HepG2 (cell line): ENCODE measurements at regions not wholly inside any gene's neighbourhood (a gene's known extent, or its start where the extent isn't known, plus 50 kb on each side); places are given as distances from the start of the nearest gene placed in this dataset.
A peak's percentile ranks its signal among the peaks of the same experiment; 100 is the strongest.

ENCODE experiments used
- ATAC-seq: fragments of 200-7000 bp; cut with Tn5 transposase; 3 replicates; pipeline ENCODE4 v1.9.1; 2020; ENCODE audit warnings: mild to moderate bottlenecking, moderate library complexity
- BruUV-seq: library from RNA; stranded (reverse); fragments of 400-500 nt; replicated peaks from 2 replicates; lab custom pipeline; 2021; lab: Mats Ljungman, UMichigan
- CTCF ChIA-PET: fragments of 300-600 bp; formaldehyde crosslinking; extraction: SDS; loops from one replicate; lab custom pipeline; 2021; ENCODE audit warnings: low total read pairs, inconsistent platforms, low intra/inter-chr PET ratio; lab: Yijun Ruan, JAX
- POLR2A ChIA-PET: fragments of 350-600 bp; sonication (Branson Sonifier 250); formaldehyde crosslinking; loops from one replicate; lab custom pipeline; 2020; ENCODE audit warnings: antibody characterized with exemption, inconsistent platforms; lab: Yijun Ruan, JAX
- DNase-seq: peaks from one replicate; pipeline ENCODE4 v3.0.0-alpha.2; 2015; ENCODE audit warnings: low spot score
- FAIRE-seq: peaks from 3 replicates; lab custom pipeline; 2011; peaks lifted over from hg19 to GRCh38; lab: Jason Lieb, UNC
- H2AFZ ChIP-seq: one replicate; pipeline ENCODE4 v1.6.1; 2011; ENCODE audit warnings: low read length, inconsistent platforms
- H3K27ac ChIP-seq: fragments of 300-600 bp; 3 replicates; pipeline ENCODE4 v1.8.0; 2011; ENCODE audit warnings: mixed run types, mild to moderate bottlenecking, mixed read lengths, low read length, inconsistent platforms; ENCODE audit not compliant: insufficient read depth; ENCODE audit errors: extremely low read length
- H3K27me3 ChIP-seq, 2 experiments: fragments of 200-600 bp in 1 of 2; 2 replicates in 1 of 2; 3 replicates in 1 of 2; pipeline versions ENCODE4 v1.6.0 to v1.8.0; 2011; ENCODE audit warnings: low read length in 2 of 2, mild to moderate bottlenecking in 2 of 2, moderate library complexity in 2 of 2, inconsistent platforms in 1 of 2; ENCODE audit not compliant: insufficient read depth in 2 of 2, control insufficient read depth in 1 of 2
- H3K36me3 ChIP-seq, 2 experiments: fragments of 200-600 bp in 1 of 2; replicated peaks in 1 of 2; 2 replicates in 1 of 2; 3 replicates in 1 of 2; pipeline versions ENCODE4 v1.5.1 to v1.8.0; 2011; ENCODE audit warnings: low read length in 2 of 2, inconsistent platforms in 1 of 2; ENCODE audit not compliant: insufficient read depth in 2 of 2, control insufficient read depth in 1 of 2
- H3K4me1 ChIP-seq: 2 replicates; pipeline ENCODE4 v1.5.1; 2012; ENCODE audit warnings: low read length, inconsistent platforms; ENCODE audit not compliant: insufficient read depth
- H3K4me2 ChIP-seq: 2 replicates; pipeline ENCODE4 v1.6.0; 2011; ENCODE audit warnings: low read depth, low read length, inconsistent platforms
- H3K4me3 ChIP-seq, 3 experiments: fragments of 200-600 bp in 1 of 3; sonication (generic), shearing (Covaris generic) in 1 of 3; replicated peaks in 1 of 3; 2 replicates each; pipeline ENCODE4 v1.5.1; 2011 to 2016; ENCODE audit warnings: low read length in 3 of 3, inconsistent platforms in 2 of 3, low read depth in 2 of 3, mild to moderate bottlenecking in 2 of 3, control low read depth in 1 of 3, mixed read lengths in 1 of 3; ENCODE audit not compliant: insufficient read depth in 1 of 3
- H3K79me2 ChIP-seq: one replicate; pipeline ENCODE4 v1.6.1; 2011; ENCODE audit warnings: low read length, inconsistent platforms; ENCODE audit not compliant: insufficient read depth
- H3K9ac ChIP-seq: 2 replicates; pipeline ENCODE4 v1.6.0; 2011; ENCODE audit warnings: mild to moderate bottlenecking, low read depth, low read length, inconsistent platforms; ENCODE audit not compliant: insufficient read depth
- H3K9me3 ChIP-seq: 2 replicates; pipeline ENCODE4 v1.5.1; 2012; ENCODE audit warnings: mild to moderate bottlenecking, low read length
- H4K20me1 ChIP-seq: 2 replicates; pipeline ENCODE4 v1.6.0; 2011; ENCODE audit warnings: inconsistent platforms, mild to moderate bottlenecking, low read length, moderate library complexity; ENCODE audit not compliant: insufficient read depth
- BHLHE40 ChIP-seq: IDR thresholded peaks from 2 replicates; pipeline ENCODE4 v1.6.1; 2011; ENCODE audit warnings: low read length, improper control_type of control experiment
- CEBPG ChIP-seq: IDR thresholded peaks from 2 replicates; pipeline ENCODE4 v1.6.1; 2016
- HDAC6 ChIP-seq: fragments of 200-600 bp; sonication (generic); IDR thresholded peaks from 2 replicates; pipeline ENCODE4 v1.7.0; 2017; ENCODE audit warnings: mild to moderate bottlenecking, antibody characterized with exemption, low read length, low read depth
- MTA1 ChIP-seq: sonication (generic); formaldehyde crosslinking; IDR thresholded peaks from 2 replicates; pipeline ENCODE4 v1.4.0; 2020; ENCODE audit warnings: missing genetic modification reagents, mild to moderate bottlenecking, borderline replicate concordance
- MZF1 ChIP-seq: sonication (generic); formaldehyde crosslinking; IDR thresholded peaks from 2 replicates; pipeline ENCODE4 v1.8.1; 2023; ENCODE audit warnings: mild to moderate bottlenecking, missing genetic modification reagents, borderline replicate concordance
- TCF12 ChIP-seq, 2 experiments: fragments of 450-650 bp in 1 of 2; sonication (generic) in 1 of 2; formaldehyde crosslinking in 1 of 2; IDR thresholded peaks; 2 replicates each; pipeline versions ENCODE4 v1.6.1 to v1.8.0; 2017 to 2022; ENCODE audit warnings: antibody characterized with exemption in 1 of 2, mild to moderate bottlenecking in 1 of 2, missing genetic modification reagents in 1 of 2, moderate library complexity in 1 of 2
- TEAD3 ChIP-seq: optimal IDR thresholded peaks from 2 replicates; pipeline ENCODE3; 2016; ENCODE audit warnings: borderline replicate concordance
- ZNF333 ChIP-seq: sonication (generic); formaldehyde crosslinking; IDR thresholded peaks from 2 replicates; pipeline ENCODE4 v1.4.0; 2020; ENCODE audit warnings: mild to moderate bottlenecking, missing genetic modification reagents, borderline replicate concordance
- ZNF33B ChIP-seq: sonication (generic); formaldehyde crosslinking; IDR thresholded peaks from 2 replicates; pipeline ENCODE4 v1.5.1; 2020; ENCODE audit warnings: mild to moderate bottlenecking, missing genetic modification reagents
- ZNF598 ChIP-seq: sonication (generic); formaldehyde crosslinking; IDR thresholded peaks from 2 replicates; pipeline ENCODE4 v1.5.1; 2020; ENCODE audit warnings: mild to moderate bottlenecking, missing genetic modification reagents, borderline replicate concordance
- ZNF773 ChIP-seq: sonication (generic); formaldehyde crosslinking; IDR thresholded peaks from 2 replicates; pipeline ENCODE4 v1.4.0; 2020; ENCODE audit warnings: missing genetic modification reagents, borderline replicate concordance
- ZNF841 ChIP-seq: sonication (generic); formaldehyde crosslinking; IDR thresholded peaks from 2 replicates; pipeline ENCODE4 v1.8.1; 2023; ENCODE audit warnings: missing genetic modification reagents, borderline replicate concordance
- ZNF879 ChIP-seq: sonication (generic); formaldehyde crosslinking; IDR thresholded peaks from 2 replicates; pipeline ENCODE4 v1.8.1; 2023; ENCODE audit warnings: missing genetic modification reagents
- WGBS: methylation state at CpG from one replicate; pipeline ENCODE4 v1.1.6; 2017; ENCODE audit warnings: low lambda C conversion rate; 5-methylcytosine and 5-hydroxymethylcytosine counted together
- in situ Hi-C: cut with HindIII; loops from 2 replicates; pipeline ENCODE4 v1.10.0; 2017; ENCODE audit warnings: low pct_unique_long_range_greater_than_20kb; ENCODE audit not compliant: extremely low pct_ligation_motif_present
- intact Hi-C: fragments of 100-400 bp; cut with micrococcal nuclease; formaldehyde crosslinking; loops from one replicate; pipeline ENCODE4 v1.10.0; 2022; ENCODE audit not compliant: unreplicated experiment
- TF ChIP-seq, protein P1 (sequence below): sonication (generic); formaldehyde crosslinking; IDR thresholded peaks from 2 replicates; pipeline ENCODE4 v1.4.0; 2020; ENCODE audit warnings: low read depth, missing genetic modification reagents
- TF ChIP-seq, protein P2 (sequence below): sonication (generic); formaldehyde crosslinking; IDR thresholded peaks from 2 replicates; pipeline ENCODE4 v1.5.0; 2020; ENCODE audit warnings: mild to moderate bottlenecking, missing genetic modification reagents, moderate library complexity

DNA sequence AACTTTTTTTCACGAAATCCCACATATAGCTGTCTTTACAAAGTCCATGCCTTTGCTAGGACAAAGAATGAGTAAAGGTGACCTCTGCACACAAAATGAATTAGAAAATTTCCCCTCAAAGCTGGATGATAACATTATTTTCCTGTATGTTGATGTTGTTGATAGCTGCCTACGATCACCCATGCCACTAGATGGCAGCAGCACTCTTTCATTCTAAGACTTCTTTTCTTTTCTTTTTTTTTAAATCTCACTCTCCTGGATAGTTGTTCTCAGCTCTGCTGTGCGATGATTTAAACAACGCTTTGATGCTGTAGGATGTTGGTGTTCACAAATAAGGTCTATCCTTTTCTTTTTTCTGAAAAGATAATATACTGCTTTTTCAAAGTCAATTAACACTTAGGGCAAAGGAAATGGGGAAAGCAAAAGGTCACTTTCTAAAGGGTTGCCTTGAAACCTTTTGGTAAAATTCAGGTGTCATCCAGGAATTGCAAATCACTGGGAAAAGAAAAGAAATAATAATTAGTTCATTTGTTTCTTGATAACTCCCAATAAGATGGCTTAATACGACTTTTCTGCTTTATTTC is 266.8 kb downstream of the C4orf33 start (continued):
- TF ChIP-seq, protein P1, sequence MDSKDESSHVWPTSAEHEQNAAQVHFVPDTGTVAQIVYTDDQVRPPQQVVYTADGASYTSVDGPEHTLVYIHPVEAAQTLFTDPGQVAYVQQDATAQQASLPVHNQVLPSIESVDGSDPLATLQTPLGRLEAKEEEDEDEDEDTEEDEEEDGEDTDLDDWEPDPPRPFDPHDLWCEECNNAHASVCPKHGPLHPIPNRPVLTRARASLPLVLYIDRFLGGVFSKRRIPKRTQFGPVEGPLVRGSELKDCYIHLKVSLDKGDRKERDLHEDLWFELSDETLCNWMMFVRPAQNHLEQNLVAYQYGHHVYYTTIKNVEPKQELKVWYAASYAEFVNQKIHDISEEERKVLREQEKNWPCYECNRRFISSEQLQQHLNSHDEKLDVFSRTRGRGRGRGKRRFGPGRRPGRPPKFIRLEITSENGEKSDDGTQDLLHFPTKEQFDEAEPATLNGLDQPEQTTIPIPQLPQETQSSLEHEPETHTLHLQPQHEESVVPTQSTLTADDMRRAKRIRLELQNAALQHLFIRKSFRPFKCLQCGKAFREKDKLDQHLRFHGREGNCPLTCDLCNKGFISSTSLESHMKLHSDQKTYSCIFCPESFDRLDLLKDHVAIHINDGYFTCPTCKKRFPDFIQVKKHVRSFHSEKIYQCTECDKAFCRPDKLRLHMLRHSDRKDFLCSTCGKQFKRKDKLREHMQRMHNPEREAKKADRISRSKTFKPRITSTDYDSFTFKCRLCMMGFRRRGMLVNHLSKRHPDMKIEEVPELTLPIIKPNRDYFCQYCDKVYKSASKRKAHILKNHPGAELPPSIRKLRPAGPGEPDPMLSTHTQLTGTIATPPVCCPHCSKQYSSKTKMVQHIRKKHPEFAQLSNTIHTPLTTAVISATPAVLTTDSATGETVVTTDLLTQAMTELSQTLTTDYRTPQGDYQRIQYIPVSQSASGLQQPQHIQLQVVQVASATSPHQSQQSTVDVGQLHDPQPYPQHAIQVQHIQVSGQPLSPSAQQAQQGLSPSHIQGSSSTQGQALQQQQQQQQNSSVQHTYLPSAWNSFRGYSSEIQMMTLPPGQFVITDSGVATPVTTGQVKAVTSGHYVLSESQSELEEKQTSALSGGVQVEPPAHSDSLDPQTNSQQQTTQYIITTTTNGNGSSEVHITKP (CRISPR knock-in tag): no peak
- TF ChIP-seq, protein P2, sequence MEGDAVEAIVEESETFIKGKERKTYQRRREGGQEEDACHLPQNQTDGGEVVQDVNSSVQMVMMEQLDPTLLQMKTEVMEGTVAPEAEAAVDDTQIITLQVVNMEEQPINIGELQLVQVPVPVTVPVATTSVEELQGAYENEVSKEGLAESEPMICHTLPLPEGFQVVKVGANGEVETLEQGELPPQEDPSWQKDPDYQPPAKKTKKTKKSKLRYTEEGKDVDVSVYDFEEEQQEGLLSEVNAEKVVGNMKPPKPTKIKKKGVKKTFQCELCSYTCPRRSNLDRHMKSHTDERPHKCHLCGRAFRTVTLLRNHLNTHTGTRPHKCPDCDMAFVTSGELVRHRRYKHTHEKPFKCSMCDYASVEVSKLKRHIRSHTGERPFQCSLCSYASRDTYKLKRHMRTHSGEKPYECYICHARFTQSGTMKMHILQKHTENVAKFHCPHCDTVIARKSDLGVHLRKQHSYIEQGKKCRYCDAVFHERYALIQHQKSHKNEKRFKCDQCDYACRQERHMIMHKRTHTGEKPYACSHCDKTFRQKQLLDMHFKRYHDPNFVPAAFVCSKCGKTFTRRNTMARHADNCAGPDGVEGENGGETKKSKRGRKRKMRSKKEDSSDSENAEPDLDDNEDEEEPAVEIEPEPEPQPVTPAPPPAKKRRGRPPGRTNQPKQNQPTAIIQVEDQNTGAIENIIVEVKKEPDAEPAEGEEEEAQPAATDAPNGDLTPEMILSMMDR (CRISPR knock-in tag): peak; percentile 78
- TF ChIP-seq ZNF841 (no peak), ZNF33B (no peak), TEAD3 (CRISPR knock-in tag) (no peak), CEBPG (no peak)

DNA sequence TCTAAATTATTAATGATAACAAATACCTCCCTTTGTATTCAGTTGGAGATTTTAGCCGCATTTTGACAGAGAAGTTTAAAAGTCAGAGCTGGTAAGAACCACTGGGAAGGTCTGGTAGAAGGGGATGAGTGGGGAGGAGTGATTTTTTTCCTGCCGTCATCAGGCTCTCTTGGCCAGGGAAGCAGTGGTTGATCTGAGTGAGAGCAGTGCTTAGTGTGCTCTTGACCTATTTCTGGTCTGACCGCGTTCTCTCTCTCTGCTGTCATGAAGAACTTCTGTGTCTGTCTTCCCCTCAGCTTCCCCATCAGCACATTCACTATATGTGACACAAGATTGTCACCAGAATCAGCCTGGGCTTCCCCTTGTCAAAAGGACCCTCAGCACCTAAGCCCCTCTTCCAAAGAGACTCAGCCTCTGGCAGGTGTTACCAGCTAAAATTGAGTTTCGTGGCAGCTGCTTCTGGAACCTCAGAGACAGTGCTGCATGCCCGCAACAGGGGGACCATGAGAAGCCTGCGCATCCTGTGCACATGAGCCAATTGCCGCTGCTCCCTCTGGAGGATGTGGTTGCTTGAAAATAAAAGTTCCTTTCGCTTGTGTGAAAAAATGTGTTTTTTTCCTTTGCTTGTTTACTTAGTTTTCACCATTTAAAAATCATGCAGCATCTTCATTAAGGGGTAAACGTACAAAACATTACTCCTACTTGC is 268.9 kb downstream of the C4orf33 start:
- ATAC-seq (no peak), FAIRE-seq (no peak), DNase-seq (no peak)
- Histone ChIP-seq H3K9me3 (no peaks in the 10 kb centered on the region), H3K4me2 (no peak overlapping the region), H2AFZ (no peak overlapping the region), H3K36me3 (no peaks in the 10 kb centered on the region), H3K27me3 (peaks cover 0 to 5% of the 10 kb centered on the region in 2 experiments; a peak in 1 of 5 replicates), H3K4me1 (no peaks in the 10 kb centered on the region), H3K79me2 (no peaks in the 10 kb centered on the region), H3K4me3 (no peak overlapping the region), H4K20me1 (no peaks in the 10 kb centered on the region), H3K9ac (no peak overlapping the region), H3K27ac (no peak overlapping the region)
- WGBS: 13% methylated on average over 8 of the region's 10 CpGs
- ChIA-PET POLR2A (no interaction called here), CTCF (no interaction called here)
- no TSS peak for BruUV-seq
- in situ Hi-C loops (loop anchor here (5.0 kb wide), 1 partner anchor 277 kb away; no protein-coding TSS in a partner anchor), intact Hi-C loops (no loop called here)
- no peak for TF ChIP-seq ZNF773 (CRISPR knock-in tag)
- TF ChIP-seq MTA1 (CRISPR knock-in tag): no peak
- TF ChIP-seq ZNF879 (CRISPR knock-in tag): no peak
- TF ChIP-seq ZNF598: no peak
- TF ChIP-seq HDAC6: no peak
- no peak for TF ChIP-seq BHLHE40
- no peak for TF ChIP-seq MZF1
- TF ChIP-seq TCF12 (IDR thresholded peaks at IDR 0.05): no peak
- no peak for TF ChIP-seq TCF12 (CRISPR knock-in tag; IDR thresholded peaks at IDR 0.05)
- no peak for TF ChIP-seq ZNF333 (CRISPR knock-in tag)
